NOMO-1 (cell line): ENCODE measurements at regions not wholly inside any gene's neighbourhood (a gene's known extent, or its start where the extent isn't known, plus 50 kb on each side); places are given as distances from the start of the nearest gene placed in this dataset.
"Not testable (repeated sequence)": the region's sequence is repeated elsewhere in the genome, so short reads cannot be mapped to it uniquely, and the experiment has no call there.

Experiments
- DNase-seq, 2 experiments: peaks; one replicate each; lab custom pipeline; 2025; ENCODE audit not compliant: unreplicated experiment in 2 of 2; lab: John Stamatoyannopoulos, UW

DNA sequence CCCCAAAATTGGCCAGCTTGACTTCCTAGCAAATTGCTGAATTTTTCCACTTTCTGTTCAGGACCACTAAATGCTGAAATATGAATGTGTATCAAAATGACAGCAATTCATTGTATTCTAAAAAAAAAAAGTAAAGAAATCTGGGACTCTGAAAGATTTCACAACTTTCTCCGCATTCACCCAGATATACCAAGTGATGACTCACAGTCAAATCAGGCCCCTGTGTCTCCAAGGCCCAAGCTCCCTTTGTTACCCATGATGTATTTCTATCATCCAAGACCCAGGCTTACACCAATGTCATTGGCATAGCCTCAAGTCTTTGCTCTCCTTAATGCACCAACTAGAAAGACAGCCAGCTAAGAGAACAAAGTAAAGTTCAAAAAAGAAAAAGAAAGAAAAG is 493.9 kb downstream of the NTRK2 start:
- DNase-seq = no peak

GRCh38 chr9:85162822-85163221 is 493.3 kb downstream of the NTRK2 start:
- DNase-seq = no peak

GRCh38 chr9:85160944-85161343 is 491.4 kb downstream of the NTRK2 start:
- not testable (repeated sequence) for DNase-seq

DNA sequence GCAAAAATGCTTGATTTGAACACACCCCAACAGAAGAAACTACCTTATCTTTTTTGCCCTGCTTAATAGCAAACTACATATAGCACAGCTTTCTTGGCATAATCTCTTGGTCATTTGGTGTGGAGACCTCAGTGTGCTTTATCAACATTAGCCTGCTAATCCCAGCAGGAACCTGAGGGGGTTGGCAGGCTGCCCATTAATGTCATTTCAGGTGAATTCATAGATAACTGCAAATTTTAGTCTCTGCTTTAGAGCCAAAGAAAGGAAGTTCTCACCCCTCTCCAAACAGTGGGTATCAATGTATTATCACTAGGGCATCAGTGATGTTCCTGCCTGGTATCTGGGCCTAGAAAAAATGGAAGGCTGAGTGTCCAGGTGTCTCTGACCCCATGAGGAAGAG is 489.0 kb downstream of the NTRK2 start:
- DNase-seq = no peak

- DNase-seq = no peak
These were observed 488.2 kb downstream of the NTRK2 start for GRCh38 chr9:85157772-85158171.

GRCh38 chr9:85156652-85157051 is 487.1 kb downstream of the NTRK2 start:
- no peak for DNase-seq

DNA sequence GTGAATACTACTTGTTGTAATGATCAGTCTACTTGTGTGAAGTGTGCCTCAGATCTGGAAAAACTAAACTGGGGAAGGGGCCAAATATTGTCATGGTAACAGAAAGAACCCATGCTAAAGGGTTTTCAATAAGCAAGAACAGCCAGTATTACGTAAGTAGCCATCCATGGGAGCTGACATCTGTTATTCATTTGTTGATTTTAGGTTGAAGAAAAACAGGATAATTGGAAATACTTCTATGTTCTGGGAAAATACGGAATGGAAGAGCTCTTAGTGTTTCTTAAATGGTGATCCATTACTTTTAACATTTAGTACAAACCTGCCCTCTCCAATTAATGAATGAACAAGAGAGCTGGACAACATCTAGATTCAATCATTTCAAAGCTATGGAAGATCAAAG is 485.8 kb downstream of the NTRK2 start:
- no peak for DNase-seq

DNA sequence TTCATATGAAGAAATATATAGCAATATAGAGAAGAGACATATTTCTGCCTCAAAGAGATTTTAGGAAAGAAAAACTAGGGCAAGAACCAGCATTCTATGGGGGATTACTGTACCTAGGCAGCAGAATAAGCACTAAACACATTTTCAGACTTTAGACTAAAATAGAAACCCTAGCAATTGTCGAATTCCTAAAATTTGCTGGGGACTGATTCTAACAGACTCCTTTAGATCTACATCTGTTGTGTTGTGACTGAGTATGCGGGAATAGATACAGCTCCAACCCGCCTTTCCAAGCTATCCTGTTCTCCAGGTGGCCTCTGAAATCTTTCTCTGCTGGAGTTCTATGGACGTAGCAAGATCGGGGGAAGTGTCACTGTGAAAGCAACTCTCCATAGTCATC is 482.2 kb downstream of the NTRK2 start:
- DNase-seq = no peak

GRCh38 chr9:85151162-85151561 is 481.6 kb downstream of the NTRK2 start:
- no peak for DNase-seq

DNA sequence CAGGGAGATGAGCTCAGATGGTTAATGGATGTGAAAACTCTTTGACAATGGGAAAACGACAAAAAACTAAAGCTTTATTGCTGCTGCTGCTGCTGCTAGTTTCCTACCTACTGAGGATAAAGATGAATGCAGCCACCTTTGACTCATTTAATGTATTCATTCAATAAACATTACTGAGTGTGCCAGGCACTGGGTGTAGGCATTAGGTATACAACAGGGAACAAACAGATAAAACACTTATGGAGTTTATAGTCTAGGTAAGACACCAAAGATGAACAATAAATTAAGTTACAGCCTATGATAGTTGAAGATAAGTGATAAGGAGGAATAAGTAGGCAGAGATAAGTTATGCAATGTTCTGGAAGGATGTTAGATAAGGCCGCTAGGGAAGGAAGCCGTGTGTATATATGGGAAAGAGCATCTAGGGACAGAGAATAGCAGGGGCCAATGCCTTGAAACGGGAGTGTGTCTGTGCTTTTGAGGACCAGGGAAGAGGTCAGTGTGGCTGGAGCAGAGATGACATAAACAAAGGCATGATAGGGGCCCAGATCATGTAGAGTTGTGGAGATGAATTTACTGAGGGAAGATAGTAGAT is 477.6 kb downstream of the NTRK2 start:
- DNase-seq = no peak

- DNase-seq = no peak
These were observed 473.4 kb downstream of the NTRK2 start for GRCh38 chr9:85142968-85143367.

DNA sequence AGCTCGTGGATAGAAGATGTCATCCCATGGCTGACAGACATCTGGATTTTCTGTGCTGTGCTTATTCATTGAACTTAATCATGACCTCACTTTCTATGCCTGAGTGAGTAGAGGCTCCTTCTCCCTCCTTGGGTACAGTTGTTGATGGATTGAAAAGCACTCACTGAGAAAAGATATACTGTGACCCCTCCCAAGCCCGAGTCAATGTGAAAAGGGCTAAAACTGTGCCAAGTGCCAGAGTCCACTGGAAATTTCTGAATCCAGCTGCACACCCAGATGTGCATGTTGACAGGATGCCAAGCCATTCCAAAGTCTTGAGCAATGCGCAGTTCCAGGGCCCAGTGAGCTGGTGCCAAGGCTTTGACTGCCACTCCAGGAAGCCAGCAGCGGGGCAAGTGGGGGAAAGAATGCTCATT is 473.0 kb downstream of the NTRK2 start:
- DNase-seq = no peak

- DNase-seq = no peak
These were observed 468.2 kb downstream of the NTRK2 start for GRCh38 chr9:85137696-85138095.

DNA sequence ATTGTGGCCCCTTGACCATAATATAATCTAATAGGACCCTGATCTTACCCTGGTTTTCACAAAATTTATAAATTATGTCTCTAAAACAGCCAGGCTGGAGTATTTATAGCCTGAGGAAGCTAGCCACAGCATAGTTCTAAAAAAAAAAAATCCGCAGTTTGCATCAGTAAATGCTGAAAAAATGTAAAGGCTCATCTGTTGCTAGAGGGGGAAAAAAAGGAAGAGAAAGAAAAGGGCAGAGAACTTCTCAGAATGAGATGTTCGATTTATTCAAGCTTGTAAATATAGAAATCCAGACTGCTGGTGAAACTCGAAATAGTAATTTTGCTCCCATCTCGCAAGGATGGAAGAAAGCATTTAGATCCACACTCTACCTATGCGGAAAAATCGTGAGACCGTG is 467.5 kb downstream of the NTRK2 start:
- no peak for DNase-seq

GRCh38 chr9:85136507-85136906 is 467.0 kb downstream of the NTRK2 start:
- no peak for DNase-seq

GRCh38 chr9:85130764-85131163 is 461.2 kb downstream of the NTRK2 start:
- no peak for DNase-seq

GRCh38 chr9:85130260-85130659 is 460.7 kb downstream of the NTRK2 start:
- no peak for DNase-seq

DNA sequence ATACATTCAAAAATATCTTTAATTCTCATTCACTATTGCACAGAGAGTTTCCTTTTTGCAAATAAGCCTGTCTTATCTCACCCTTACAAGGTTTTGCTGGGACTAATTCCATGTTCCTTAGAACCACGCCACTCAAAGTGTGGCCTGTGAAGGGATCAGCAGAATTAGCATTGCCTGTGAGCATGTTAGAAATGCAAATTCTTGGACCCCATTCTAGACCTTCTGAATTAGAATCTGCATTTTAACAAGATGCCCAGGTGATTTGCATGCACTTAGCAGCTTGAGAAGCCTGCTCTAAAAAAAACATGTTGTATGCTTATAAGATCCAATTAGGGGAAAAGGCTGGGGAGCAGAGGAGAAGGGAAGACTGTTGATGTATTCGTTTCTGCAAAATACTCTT is 460.0 kb downstream of the NTRK2 start:
- no peak for DNase-seq

DNA sequence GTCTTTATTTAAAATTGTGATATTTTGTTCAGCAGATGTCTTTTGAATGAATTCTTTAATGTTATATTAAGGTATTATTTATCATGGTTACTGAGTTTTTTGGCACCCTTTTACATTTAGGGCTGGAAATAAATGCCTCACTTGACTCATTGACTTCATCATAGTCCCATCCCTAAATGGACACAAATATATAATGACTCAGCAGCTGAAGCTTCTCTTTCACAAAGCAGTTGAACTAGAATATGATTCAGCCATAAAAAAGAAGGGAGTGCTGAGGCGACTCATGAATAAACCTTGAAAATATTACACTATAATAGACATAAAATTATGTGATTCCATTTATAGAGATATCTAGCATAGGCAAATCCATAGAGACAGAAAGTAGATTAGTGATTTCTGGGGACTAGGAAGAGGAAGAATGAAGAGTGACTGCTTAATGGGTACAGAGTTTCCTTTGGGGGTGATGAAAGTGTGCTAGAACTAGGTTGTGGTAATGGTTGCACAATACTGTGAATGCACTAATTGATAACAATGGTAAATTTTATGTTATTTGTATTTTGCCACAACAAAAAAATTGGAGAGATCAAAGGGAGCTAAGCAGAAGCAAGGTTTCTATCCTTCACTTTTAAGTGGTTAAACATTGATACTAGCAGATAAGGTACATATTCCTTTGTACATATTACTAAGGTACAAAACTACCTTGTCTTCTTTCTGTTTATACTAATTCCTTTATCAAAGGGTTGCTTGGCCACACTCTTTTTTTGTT is 449.6 kb downstream of the NTRK2 start:
- DNase-seq = no peak

GRCh38 chr9:85117831-85118230 is 448.3 kb downstream of the NTRK2 start:
- DNase-seq = no peak

DNA sequence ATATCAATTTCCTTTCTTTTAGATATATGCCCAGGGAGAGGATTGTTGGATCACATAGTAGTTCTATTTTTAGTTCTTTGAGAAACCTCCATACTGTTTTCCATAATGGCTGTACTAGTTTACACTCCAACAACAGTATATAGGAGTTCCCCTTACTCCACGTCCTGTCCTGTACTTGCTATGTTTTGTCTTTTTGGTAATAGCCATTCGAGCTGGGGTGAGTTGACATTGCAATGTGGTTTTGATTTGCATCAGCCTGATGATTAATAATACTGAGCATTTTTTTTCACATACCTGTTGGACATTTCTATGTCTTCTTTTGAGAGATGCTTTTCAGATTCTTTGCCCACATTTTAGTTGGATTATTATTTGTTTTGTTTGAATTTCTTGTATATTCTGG is 445.9 kb downstream of the NTRK2 start:
- DNase-seq = no peak

DNA sequence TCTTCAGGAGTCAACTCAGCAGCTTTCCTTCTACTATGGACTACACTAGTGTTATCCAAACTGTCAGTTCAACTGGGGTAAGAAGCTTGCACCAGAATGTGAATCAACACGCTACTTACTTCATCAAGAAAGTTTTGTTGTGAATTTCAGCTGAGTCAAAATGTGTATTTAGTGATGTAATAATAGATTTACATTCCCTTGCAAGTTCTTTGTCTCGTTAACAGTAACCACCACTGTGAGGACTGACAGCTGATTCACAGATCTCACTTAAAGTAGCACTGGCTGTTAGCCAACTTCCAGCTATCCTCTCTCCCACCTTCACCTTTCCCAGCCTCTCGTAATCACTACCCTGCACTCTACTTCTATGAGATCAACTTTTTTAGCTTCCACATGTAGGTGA is 445.3 kb downstream of the NTRK2 start:
- no peak for DNase-seq
